HepG2 (cell line): ENCODE measurements at regions not wholly inside any gene's neighbourhood (a gene's known extent, or its start where the extent isn't known, plus 50 kb on each side); places are given as distances from the start of the nearest gene placed in this dataset.

Source experiments
- ATAC-seq: fragments of 200-7000 bp; cut with Tn5 transposase; 3 replicates; pipeline ENCODE4 v1.9.1; 2020; ENCODE audit warnings: mild to moderate bottlenecking, moderate library complexity
- BruUV-seq: library from RNA; stranded (reverse); fragments of 400-500 nt; replicated peaks from 2 replicates; lab custom pipeline; 2021; lab: Mats Ljungman, UMichigan
- CTCF ChIA-PET: fragments of 300-600 bp; formaldehyde crosslinking; extraction: SDS; loops from one replicate; lab custom pipeline; 2021; ENCODE audit warnings: low total read pairs, inconsistent platforms, low intra/inter-chr PET ratio; lab: Yijun Ruan, JAX
- POLR2A ChIA-PET: fragments of 350-600 bp; sonication (Branson Sonifier 250); formaldehyde crosslinking; loops from one replicate; lab custom pipeline; 2020; ENCODE audit warnings: antibody characterized with exemption, inconsistent platforms; lab: Yijun Ruan, JAX
- DNase-seq: peaks from one replicate; pipeline ENCODE4 v3.0.0-alpha.2; 2015; ENCODE audit warnings: low spot score
- FAIRE-seq: peaks from 3 replicates; lab custom pipeline; 2011; peaks lifted over from hg19 to GRCh38; lab: Jason Lieb, UNC
- H2AFZ ChIP-seq: one replicate; pipeline ENCODE4 v1.6.1; 2011; ENCODE audit warnings: low read length, inconsistent platforms
- H3K27ac ChIP-seq: fragments of 300-600 bp; 3 replicates; pipeline ENCODE4 v1.8.0; 2011; ENCODE audit warnings: mixed run types, mild to moderate bottlenecking, mixed read lengths, low read length, inconsistent platforms; ENCODE audit not compliant: insufficient read depth; ENCODE audit errors: extremely low read length
- H3K27me3 ChIP-seq, 2 experiments: fragments of 200-600 bp in 1 of 2; 2 replicates in 1 of 2; 3 replicates in 1 of 2; pipeline versions ENCODE4 v1.6.0 to v1.8.0; 2011; ENCODE audit warnings: low read length in 2 of 2, mild to moderate bottlenecking in 2 of 2, moderate library complexity in 2 of 2, inconsistent platforms in 1 of 2; ENCODE audit not compliant: insufficient read depth in 2 of 2, control insufficient read depth in 1 of 2
- H3K36me3 ChIP-seq, 2 experiments: fragments of 200-600 bp in 1 of 2; replicated peaks in 1 of 2; 2 replicates in 1 of 2; 3 replicates in 1 of 2; pipeline versions ENCODE4 v1.5.1 to v1.8.0; 2011; ENCODE audit warnings: low read length in 2 of 2, inconsistent platforms in 1 of 2; ENCODE audit not compliant: insufficient read depth in 2 of 2, control insufficient read depth in 1 of 2
- H3K4me1 ChIP-seq: 2 replicates; pipeline ENCODE4 v1.5.1; 2012; ENCODE audit warnings: low read length, inconsistent platforms; ENCODE audit not compliant: insufficient read depth
- H3K4me2 ChIP-seq: 2 replicates; pipeline ENCODE4 v1.6.0; 2011; ENCODE audit warnings: low read depth, low read length, inconsistent platforms
- H3K4me3 ChIP-seq, 3 experiments: fragments of 200-600 bp in 1 of 3; sonication (generic), shearing (Covaris generic) in 1 of 3; replicated peaks in 1 of 3; 2 replicates each; pipeline ENCODE4 v1.5.1; 2011 to 2016; ENCODE audit warnings: low read length in 3 of 3, inconsistent platforms in 2 of 3, low read depth in 2 of 3, mild to moderate bottlenecking in 2 of 3, control low read depth in 1 of 3, mixed read lengths in 1 of 3; ENCODE audit not compliant: insufficient read depth in 1 of 3
- H3K79me2 ChIP-seq: one replicate; pipeline ENCODE4 v1.6.1; 2011; ENCODE audit warnings: low read length, inconsistent platforms; ENCODE audit not compliant: insufficient read depth
- H3K9ac ChIP-seq: 2 replicates; pipeline ENCODE4 v1.6.0; 2011; ENCODE audit warnings: mild to moderate bottlenecking, low read depth, low read length, inconsistent platforms; ENCODE audit not compliant: insufficient read depth
- H3K9me3 ChIP-seq: 2 replicates; pipeline ENCODE4 v1.5.1; 2012; ENCODE audit warnings: mild to moderate bottlenecking, low read length
- H4K20me1 ChIP-seq: 2 replicates; pipeline ENCODE4 v1.6.0; 2011; ENCODE audit warnings: inconsistent platforms, mild to moderate bottlenecking, low read length, moderate library complexity; ENCODE audit not compliant: insufficient read depth
- CBX2 ChIP-seq, 2 experiments: fragments of 200-600 bp in 1 of 2; sonication (generic); formaldehyde crosslinking in 1 of 2; IDR thresholded peaks; 2 replicates each; pipeline versions ENCODE4 v1.7.0 to v1.8.1; 2018 to 2022; ENCODE audit warnings: low read depth in 2 of 2, low read length in 1 of 2, mild to moderate bottlenecking in 1 of 2, missing genetic modification reagents in 1 of 2
- CEBPG ChIP-seq: IDR thresholded peaks from 2 replicates; pipeline ENCODE4 v1.6.1; 2016
- CHD4 ChIP-seq: fragments of 200-600 bp; sonication (generic); IDR thresholded peaks from 2 replicates; pipeline ENCODE4 v1.7.0; 2017; ENCODE audit warnings: mild to moderate bottlenecking, low read length, borderline replicate concordance
- FOXA1 ChIP-seq, 2 experiments: fragments of 450-650 bp in 1 of 2; sonication (generic) in 1 of 2; formaldehyde crosslinking in 1 of 2; IDR thresholded peaks; 2 replicates each; pipeline versions ENCODE4 v1.4.0 to v1.6.1; 2016 to 2020; ENCODE audit warnings: missing genetic modification reagents in 1 of 2
- JUN ChIP-seq: sonication (generic); formaldehyde crosslinking; IDR thresholded peaks from 2 replicates; pipeline ENCODE4 v1.4.0; 2020; ENCODE audit warnings: mild to moderate bottlenecking, missing genetic modification reagents
- KIAA2018 ChIP-seq: sonication (generic); formaldehyde crosslinking; IDR thresholded peaks from 2 replicates; pipeline ENCODE4 v1.5.0; 2020; ENCODE audit warnings: mild to moderate bottlenecking, missing genetic modification reagents, borderline replicate concordance
- MAZ ChIP-seq, 2 experiments: sonication (generic) in 1 of 2; formaldehyde crosslinking in 1 of 2; IDR thresholded peaks; 2 replicates each; pipeline versions ENCODE4 v1.5.0 to v1.6.1; 2012 to 2020; ENCODE audit warnings: low read depth in 2 of 2, mild to moderate bottlenecking in 2 of 2, borderline replicate concordance in 1 of 2, improper control_type of control experiment in 1 of 2, low read length in 1 of 2, missing genetic modification reagents in 1 of 2, moderate library complexity in 1 of 2
- PHF21A ChIP-seq: sonication (generic); formaldehyde crosslinking; IDR thresholded peaks from 2 replicates; pipeline ENCODE4 v1.5.0; 2020; ENCODE audit warnings: mild to moderate bottlenecking, missing genetic modification reagents
- SOX6 ChIP-seq, 2 experiments: fragments of 450-650 bp in 1 of 2; sonication (generic) in 1 of 2; formaldehyde crosslinking in 1 of 2; IDR thresholded peaks; 2 replicates each; pipeline versions ENCODE4 v1.4.0 to v1.6.1; 2017 to 2020; ENCODE audit warnings: antibody characterized with exemption in 1 of 2, mild to moderate bottlenecking in 1 of 2, missing genetic modification reagents in 1 of 2
- ZKSCAN8 ChIP-seq: IDR thresholded peaks from 2 replicates; pipeline ENCODE4 v1.6.1; 2016; ENCODE audit warnings: borderline replicate concordance, missing genetic modification reagents, missing compliant biosample characterization
- ZNF256 ChIP-seq: sonication (generic); formaldehyde crosslinking; conservative IDR thresholded peaks from 2 replicates; pipeline ENCODE4 v1.4.0; 2020; ENCODE audit warnings: missing genetic modification reagents
- ZNF598 ChIP-seq: sonication (generic); formaldehyde crosslinking; IDR thresholded peaks from 2 replicates; pipeline ENCODE4 v1.5.1; 2020; ENCODE audit warnings: mild to moderate bottlenecking, missing genetic modification reagents, borderline replicate concordance
- WGBS: methylation state at CpG from one replicate; pipeline ENCODE4 v1.1.6; 2017; ENCODE audit warnings: low lambda C conversion rate; 5-methylcytosine and 5-hydroxymethylcytosine counted together
- in situ Hi-C: cut with HindIII; loops from 2 replicates; pipeline ENCODE4 v1.10.0; 2017; ENCODE audit warnings: low pct_unique_long_range_greater_than_20kb; ENCODE audit not compliant: extremely low pct_ligation_motif_present
- intact Hi-C: fragments of 100-400 bp; cut with micrococcal nuclease; formaldehyde crosslinking; loops from one replicate; pipeline ENCODE4 v1.10.0; 2022; ENCODE audit not compliant: unreplicated experiment

- ATAC-seq = no peak
- intact Hi-C loops (loop anchor here (10.0 kb wide), 1 partner anchor 65 kb away; no protein-coding TSS in a partner anchor), in situ Hi-C loops (no loop called here)
- Histone ChIP-seq H3K9ac (no peak overlapping the region), H3K36me3 (no peaks in the 10 kb centered on the region), H3K27me3 (peaks cover 0 to 2% of the 10 kb centered on the region in 2 experiments; a peak in 1 of 5 replicates), H3K27ac (no peak overlapping the region), H3K4me2 (no peak overlapping the region), H3K4me1 (peaks cover 10% of the 10 kb centered on the region; the same call in 1 of the 2 replicates), H3K9me3 (peaks cover 5% of the 10 kb centered on the region; the same call in 1 of the 2 replicates), H2AFZ (no peak overlapping the region), H3K4me3 (no peak overlapping the region), H3K79me2 (no peaks in the 10 kb centered on the region), H4K20me1 (no peaks in the 10 kb centered on the region)
- TF ChIP-seq ZNF598 (CRISPR knock-in tag) (no peak), FOXA1 (IDR thresholded peaks at IDR 0.05) (no peak), FOXA1 (CRISPR knock-in tag; IDR thresholded peaks at IDR 0.05) (no peak), CEBPG (CRISPR knock-in tag) (no peak), ZNF256 (CRISPR knock-in tag) (no peak), KIAA2018 (CRISPR knock-in tag) (no peak), JUN (no peak), CHD4 (no peak), PHF21A (CRISPR knock-in tag) (no peak), MAZ (IDR thresholded peaks at IDR 0.05; ENCODE audit: borderline replicate concordance, low read depth, low read length) (no peak), MAZ (CRISPR knock-in tag; IDR thresholded peaks at IDR 0.05; ENCODE audit: low read depth) (no peak), SOX6 (IDR thresholded peaks at IDR 0.05) (no peak), SOX6 (CRISPR knock-in tag; IDR thresholded peaks at IDR 0.05) (no peak), CBX2 (IDR thresholded peaks at IDR 0.05; ENCODE audit: low read depth, low read length) (no peak), CBX2 (CRISPR knock-in tag; IDR thresholded peaks at IDR 0.05; ENCODE audit: low read depth) (no peak), ZKSCAN8 (CRISPR knock-in tag) (no peak)
- POLR2A ChIA-PET = no interaction called here
- no peak for FAIRE-seq
- DNase-seq = no peak
- 73% methylated on average over 9 of the region's 9 CpGs for WGBS
- no TSS peak for BruUV-seq
- CTCF ChIA-PET = no interaction called here
Observed at GRCh38 chr17:13099926-13100325, 82.1 kb upstream of the ELAC2 start.
